Mucosa of descending colon (tissue), 3 donors: ENCODE measurements at regions not wholly inside any gene's neighbourhood (a gene's known extent, or its start where the extent isn't known, plus 50 kb on each side); places are given as distances from the start of the nearest gene placed in this dataset.

ENCODE experiments used
- ATAC-seq: fragments of 200-7000 bp; cut with Tn5 transposase; one replicate; pipeline ENCODE4 v1.9.1; 2020; ENCODE audit warnings: mild to moderate bottlenecking, moderate library complexity
- DNase-seq, 3 donors: peaks; one replicate each; pipeline ENCODE4 v3.0.0-alpha.2; 2020
- H3K36me3 ChIP-seq: fragments of 200-600 bp; one replicate; pipeline ENCODE4 v1.8.0; 2021; ENCODE audit warnings: low read depth, mild to moderate bottlenecking
- H3K4me1 ChIP-seq: fragments of 200-600 bp; one replicate; pipeline ENCODE4 v1.8.0; 2021; ENCODE audit warnings: low read depth, mild to moderate bottlenecking
- H3K4me3 ChIP-seq: fragments of 200-600 bp; one replicate; pipeline ENCODE4 v1.8.0; 2021; ENCODE audit warnings: mild to moderate bottlenecking
- H3K9me3 ChIP-seq: fragments of 200-600 bp; one replicate; pipeline ENCODE4 v1.8.0; 2021; ENCODE audit warnings: mild to moderate bottlenecking
- CTCF ChIP-seq: fragments of 200-600 bp; IDR thresholded peaks from one replicate; pipeline ENCODE4 v1.8.0; 2022; ENCODE audit warnings: antibody characterized with exemption, mild to moderate bottlenecking
- intact Hi-C, 2 donors: fragments of 100-400 bp; cut with DNase I in 1 of 2; cut with micrococcal nuclease in 1 of 2; formaldehyde crosslinking; loops; one replicate each; pipeline versions ENCODE4 v1.11.0 to v1.11.1; 2022; cut with DNase I, micrococcal nuclease
- donor health status: DM: no; HTN: no; CAD: no; lungs with moderate emphysema.
- donor health status: DM: no; HTN: no; CAD: no.
- donor health status: DM: no; HTN: yes; CAD: no.

- Histone ChIP-seq H3K4me1 (no peaks in the 10 kb centered on the region), H3K36me3 (no peaks in the 10 kb centered on the region), H3K4me3 (no peak overlapping the region), H3K9me3 (no peaks in the 10 kb centered on the region)
- no peak for DNase-seq
- no peak for TF ChIP-seq CTCF
- intact Hi-C loops = no loop called here
- no peak for ATAC-seq
Observed at GRCh38 chr1:80194221-80194620, 1187.7 kb upstream of the ADGRL4 start.

- no peak for ATAC-seq
- H3K4me3 ChIP-seq = no peak overlapping the region
- H3K36me3 ChIP-seq = no peaks in the 10 kb centered on the region
- DNase-seq = no peak
- no peaks in the 10 kb centered on the region for H3K4me1 ChIP-seq
- H3K9me3 ChIP-seq = no peaks in the 10 kb centered on the region
- intact Hi-C loops = no loop called here
- no peak for TF ChIP-seq CTCF
Observed at GRCh38 chr1:80181418-80181817, 1174.9 kb upstream of the ADGRL4 start.

GRCh38 chr1:80171631-80172030, 1165.1 kb upstream of the ADGRL4 start:
- intact Hi-C loops = no loop called here
- TF ChIP-seq CTCF = no peak
- ATAC-seq = no peak

GRCh38 chr1:80170811-80171485, 1164.4 kb upstream of the ADGRL4 start:
- DNase-seq (no peak), ATAC-seq (no peak)
- H3K4me3 ChIP-seq = no peak overlapping the region
- intact Hi-C loops = no loop called here
- H3K9me3 ChIP-seq = no peaks in the 10 kb centered on the region
- no peak for TF ChIP-seq CTCF
- H3K4me1 ChIP-seq = no peaks in the 10 kb centered on the region
- no peaks in the 10 kb centered on the region for H3K36me3 ChIP-seq

More at GRCh38 chr1:80171631-80172030, 1165.1 kb upstream of the ADGRL4 start:
- Histone ChIP-seq H3K9me3 (no peaks in the 10 kb centered on the region), H3K4me1 (no peaks in the 10 kb centered on the region), H3K36me3 (no peaks in the 10 kb centered on the region), H3K4me3 (no peak overlapping the region)
- DNase-seq = no peak

- ATAC-seq (no peak), DNase-seq (no peak)
- no peaks in the 10 kb centered on the region for H3K36me3 ChIP-seq
- H3K4me1 ChIP-seq = no peaks in the 10 kb centered on the region
- intact Hi-C loops = no loop called here
- no peaks in the 10 kb centered on the region for H3K9me3 ChIP-seq
- no peak for TF ChIP-seq CTCF
- no peak overlapping the region for H3K4me3 ChIP-seq
Observed at GRCh38 chr1:80164150-80164549, 1157.6 kb upstream of the ADGRL4 start.

- TF ChIP-seq CTCF = no peak
- Histone ChIP-seq H3K4me1 (no peaks in the 10 kb centered on the region), H3K36me3 (no peaks in the 10 kb centered on the region), H3K9me3 (no peaks in the 10 kb centered on the region), H3K4me3 (no peak overlapping the region)
- DNase-seq (no peak), ATAC-seq (no peak)
- intact Hi-C loops = no loop called here
Observed at GRCh38 chr1:80163686-80164085, 1157.2 kb upstream of the ADGRL4 start.
